SK-N-SH (cell line): ENCODE measurements at regions not wholly inside any gene's neighbourhood (a gene's known extent, or its start where the extent isn't known, plus 50 kb on each side); places are given as distances from the start of the nearest gene placed in this dataset.

Experiments
- CTCF ChIA-PET: fragments of 300-600, 350-600 bp; formaldehyde crosslinking; extraction: SDS; loops from one replicate; lab custom pipeline; 2021; lab: Yijun Ruan, JAX
- POLR2A ChIA-PET: fragments of 350-600 bp; sonication (Branson Sonifier 250); formaldehyde crosslinking; extraction: SDS; loops from one replicate; lab custom pipeline; 2020; ENCODE audit warnings: antibody characterized with exemption, inconsistent platforms; lab: Yijun Ruan, JAX
- DNase-seq: peaks from one replicate; pipeline ENCODE4 v3.0.0; 2012
- H2AFZ ChIP-seq: fragments of 200-600 bp; sonication (generic); 2 replicates; pipeline ENCODE4 v1.8.1; 2016; ENCODE audit warnings: antibody characterized with exemption, mild to moderate bottlenecking, low read depth
- H3F3A ChIP-seq: fragments of 200-600 bp; sonication (generic); replicated peaks from 2 replicates; pipeline ENCODE3; 2016; ENCODE audit warnings: antibody characterized with exemption, mild to moderate bottlenecking; ENCODE audit not compliant: insufficient read depth
- H3K27ac ChIP-seq, 2 experiments: fragments of 200-500 bp in 1 of 2; fragments of 200-600 bp in 1 of 2; sonication (Bioruptor generic) in 1 of 2; sonication (generic), shearing (Covaris generic) in 1 of 2; 2 replicates each; pipeline versions ENCODE4 v1.5.1 to v1.6.1; 2014 to 2016; ENCODE audit warnings: low read depth in 2 of 2, inconsistent platforms in 1 of 2, low read length in 1 of 2, mild to moderate bottlenecking in 1 of 2, mixed read lengths in 1 of 2
- H3K27me3 ChIP-seq: fragments of 200-600 bp; sonication (generic), shearing (Covaris generic); 2 replicates; pipeline ENCODE4 v1.6.1; 2016; ENCODE audit warnings: mixed run types; ENCODE audit not compliant: insufficient read depth
- H3K36me3 ChIP-seq, 2 experiments: fragments of 200-500 bp in 1 of 2; fragments of 200-600 bp in 1 of 2; sonication (Bioruptor generic) in 1 of 2; sonication (generic) in 1 of 2; replicated peaks in 1 of 2; 2 replicates each; pipeline versions ENCODE3 to v1.5.1; 2014 to 2016; ENCODE audit warnings: low read length in 1 of 2, mild to moderate bottlenecking in 1 of 2; ENCODE audit not compliant: insufficient read depth in 2 of 2, control insufficient read depth in 1 of 2
- H3K4me1 ChIP-seq, 2 experiments: fragments of 200-500 bp in 1 of 2; fragments of 200-600 bp in 1 of 2; sonication (Bioruptor generic) in 1 of 2; sonication (generic), shearing (Covaris generic) in 1 of 2; 2 replicates each; pipeline versions ENCODE4 v1.5.1 to v1.6.1; 2014 to 2016; ENCODE audit warnings: low read depth in 1 of 2, low read length in 1 of 2, mixed run types in 1 of 2; ENCODE audit not compliant: insufficient read depth in 2 of 2, control insufficient read depth in 1 of 2
- H3K4me2 ChIP-seq: fragments of 200-600 bp; sonication (generic), shearing (Covaris generic); 2 replicates; pipeline ENCODE4 v1.6.1; 2017; ENCODE audit warnings: mixed run types
- H3K4me3 ChIP-seq, 2 experiments: fragments of 200-500 bp in 1 of 2; fragments of 200-600 bp in 1 of 2; sonication (Bioruptor generic) in 1 of 2; sonication (generic), shearing (Covaris generic) in 1 of 2; 2 replicates each; pipeline versions ENCODE4 v1.5.1 to v1.8.1; 2014 to 2016; ENCODE audit warnings: low read depth in 2 of 2, inconsistent platforms in 1 of 2, low read length in 1 of 2, mild to moderate bottlenecking in 1 of 2, mixed read lengths in 1 of 2, moderate library complexity in 1 of 2
- H3K79me2 ChIP-seq: fragments of 200-600 bp; sonication (generic); 2 replicates; pipeline ENCODE4 v1.8.1; 2017; ENCODE audit warnings: mild to moderate bottlenecking; ENCODE audit not compliant: insufficient read depth
- H3K9ac ChIP-seq: fragments of 200-600 bp; sonication (generic); 2 replicates; pipeline ENCODE4 v1.6.1; 2017; ENCODE audit warnings: mixed run types
- H3K9me2 ChIP-seq: fragments of 200-600 bp; sonication (generic); 2 replicates; pipeline ENCODE4 v1.6.1; 2017; ENCODE audit warnings: mixed run types
- H3K9me3 ChIP-seq: fragments of 200-600 bp; sonication (generic); 2 replicates; pipeline ENCODE4 v1.6.1; 2017; ENCODE audit warnings: mixed run types, mild to moderate bottlenecking, moderate library complexity
- H4K20me1 ChIP-seq: fragments of 200-600 bp; sonication (generic); 2 replicates; pipeline ENCODE4 v1.6.1; 2017; ENCODE audit warnings: mild to moderate bottlenecking, mixed run types; ENCODE audit not compliant: insufficient read depth
- CTCF ChIP-seq: fragments of 200-600 bp; sonication (generic); IDR thresholded peaks from 2 replicates; pipeline ENCODE4 v1.6.1; 2017; ENCODE audit warnings: antibody characterized with exemption, mild to moderate bottlenecking, moderate library complexity
- ELF1 ChIP-seq: IDR thresholded peaks from 2 replicates; pipeline ENCODE4 v1.4.0; 2012
- EZH2phosphoT487 ChIP-seq: fragments of 200-600 bp; sonication (generic); IDR thresholded peaks from 2 replicates; pipeline ENCODE4 v1.6.1; 2017; ENCODE audit warnings: low read depth, mixed run types, mild to moderate bottlenecking, antibody characterized with exemption, moderate library complexity, borderline replicate concordance
- FOSL2 ChIP-seq: IDR thresholded peaks from 2 replicates; pipeline ENCODE4 v1.4.0; 2012; ENCODE audit warnings: low read depth, mild to moderate bottlenecking, moderate library complexity, borderline replicate concordance
- GABPA ChIP-seq: IDR thresholded peaks from 2 replicates; pipeline ENCODE4 v1.4.0; 2012; ENCODE audit warnings: low read depth, mild to moderate bottlenecking
- GATA2 ChIP-seq: sonication (generic); formaldehyde crosslinking; IDR thresholded peaks from 2 replicates; pipeline ENCODE4 v1.5.0; 2020; ENCODE audit warnings: mild to moderate bottlenecking, missing genetic modification reagents
- JUND ChIP-seq: IDR thresholded peaks from 2 replicates; pipeline ENCODE4 v1.4.0; 2012
- MEF2A ChIP-seq: IDR thresholded peaks from 2 replicates; pipeline ENCODE4 v1.4.0; 2012; ENCODE audit warnings: low read depth, borderline replicate concordance
- NFIC ChIP-seq: IDR thresholded peaks from 2 replicates; pipeline ENCODE4 v1.4.0; 2012; ENCODE audit warnings: borderline replicate concordance
- NRF1 ChIP-seq: IDR thresholded peaks from 2 replicates; pipeline ENCODE4 v1.6.1; 2012; ENCODE audit warnings: low read depth, mild to moderate bottlenecking, low read length
- PBX3 ChIP-seq: IDR thresholded peaks from 2 replicates; pipeline ENCODE4; 2012
- RAD21 ChIP-seq: IDR thresholded peaks from 2 replicates; pipeline ENCODE4 v1.6.1; 2012; ENCODE audit warnings: mild to moderate bottlenecking, low read length
- RCOR1 ChIP-seq: fragments of 150-350 bp; IDR thresholded peaks from 2 replicates; pipeline ENCODE4 v1.6.1; 2017; ENCODE audit warnings: antibody characterized with exemption, low read length
- RXRA ChIP-seq: IDR thresholded peaks from 2 replicates; pipeline ENCODE4 v1.4.0; 2012; ENCODE audit warnings: low read depth, mild to moderate bottlenecking, borderline replicate concordance
- SIN3A ChIP-seq: IDR thresholded peaks from 2 replicates; pipeline ENCODE4 v1.6.1; 2012; ENCODE audit warnings: low read depth, mild to moderate bottlenecking, low read length, moderate library complexity, borderline replicate concordance
- TCF12 ChIP-seq: IDR thresholded peaks from 2 replicates; pipeline ENCODE4 v1.4.0; 2012
- TEAD4 ChIP-seq: IDR thresholded peaks from 2 replicates; pipeline ENCODE4 v1.4.0; 2012; ENCODE audit warnings: mild to moderate bottlenecking, borderline replicate concordance; ENCODE audit not compliant: insufficient read depth
- YY1 ChIP-seq: IDR thresholded peaks from 2 replicates; pipeline ENCODE4 v1.4.0; 2012; ENCODE audit warnings: low read depth, mild to moderate bottlenecking
- WGBS: methylation state at CpG from one replicate; pipeline ENCODE4 v1.1.6; 2017; ENCODE audit warnings: low lambda C conversion rate; 5-methylcytosine and 5-hydroxymethylcytosine counted together
- TF ChIP-seq, protein P1 (sequence below): fragments of 150-350 bp; IDR thresholded peaks from 2 replicates; pipeline ENCODE4 v1.6.1; 2017; ENCODE audit warnings: antibody characterized with exemption, low read length, low read depth, borderline replicate concordance
- TF ChIP-seq, protein P2 (sequence below): IDR thresholded peaks from 2 replicates; pipeline ENCODE4 v1.4.0; 2012; ENCODE audit warnings: low read depth, borderline replicate concordance

GRCh38 chr2:59566739-59567138 is 986.7 kb downstream of the BCL11A start (continued):
- no peak for TF ChIP-seq RAD21

DNA sequence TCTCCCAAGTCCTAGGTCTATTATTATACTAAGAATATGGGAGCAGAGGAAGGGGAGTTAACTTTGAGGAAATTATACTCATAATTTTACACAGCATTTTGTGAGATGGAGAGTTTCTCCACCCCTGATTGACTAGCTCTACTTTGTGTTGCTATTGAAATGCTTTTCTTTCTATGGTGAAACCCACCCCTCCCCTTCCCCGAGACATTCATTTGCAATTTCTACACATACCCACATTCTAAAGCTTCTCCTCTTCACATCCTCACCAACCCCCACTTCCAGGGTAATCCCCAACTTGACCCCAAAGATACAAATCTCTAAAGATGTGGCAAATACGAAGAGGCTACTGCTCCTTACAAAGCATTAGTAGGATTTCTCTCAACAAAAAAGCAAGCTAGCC is 992.2 kb downstream of the BCL11A start:
- POLR2A ChIA-PET, result no interaction called here
- TF ChIP-seq, protein P1, sequence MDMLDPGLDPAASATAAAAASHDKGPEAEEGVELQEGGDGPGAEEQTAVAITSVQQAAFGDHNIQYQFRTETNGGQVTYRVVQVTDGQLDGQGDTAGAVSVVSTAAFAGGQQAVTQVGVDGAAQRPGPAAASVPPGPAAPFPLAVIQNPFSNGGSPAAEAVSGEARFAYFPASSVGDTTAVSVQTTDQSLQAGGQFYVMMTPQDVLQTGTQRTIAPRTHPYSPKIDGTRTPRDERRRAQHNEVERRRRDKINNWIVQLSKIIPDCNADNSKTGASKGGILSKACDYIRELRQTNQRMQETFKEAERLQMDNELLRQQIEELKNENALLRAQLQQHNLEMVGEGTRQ, result no peak
- TF ChIP-seq EZH2phosphoT487, result no peak
- no peak for TF ChIP-seq NRF1
- no peak for TF ChIP-seq ELF1
- TF ChIP-seq TCF12, result no peak
- TF ChIP-seq FOSL2, result no peak
- no peak for TF ChIP-seq RXRA
- TF ChIP-seq, protein P2, sequence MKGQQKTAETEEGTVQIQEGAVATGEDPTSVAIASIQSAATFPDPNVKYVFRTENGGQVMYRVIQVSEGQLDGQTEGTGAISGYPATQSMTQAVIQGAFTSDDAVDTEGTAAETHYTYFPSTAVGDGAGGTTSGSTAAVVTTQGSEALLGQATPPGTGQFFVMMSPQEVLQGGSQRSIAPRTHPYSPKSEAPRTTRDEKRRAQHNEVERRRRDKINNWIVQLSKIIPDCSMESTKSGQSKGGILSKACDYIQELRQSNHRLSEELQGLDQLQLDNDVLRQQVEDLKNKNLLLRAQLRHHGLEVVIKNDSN, result no peak
- no peak for TF ChIP-seq PBX3
- TF ChIP-seq GATA2 (CRISPR knock-in tag), result no peak
- TF ChIP-seq MEF2A, result no peak
- no peak for TF ChIP-seq RCOR1
- TF ChIP-seq GABPA, result no peak
- no peak for TF ChIP-seq JUND
- TF ChIP-seq TEAD4, result no peak
- no peak for TF ChIP-seq SIN3A
- no peak for TF ChIP-seq CTCF
- no peak for TF ChIP-seq NFIC
- TF ChIP-seq YY1, result no peak
- Histone ChIP-seq H3K4me2 (no peak overlapping the region), H4K20me1 (no peaks in the 10 kb centered on the region), H3K36me3 (no peaks in the 10 kb centered on the region), H3K4me3 (no peak overlapping the region), H3K4me1 (no peaks in the 10 kb centered on the region), H3K79me2 (no peaks in the 10 kb centered on the region), H2AFZ (no peak overlapping the region), H3K27me3 (no peaks in the 10 kb centered on the region), H3K27ac (no peak overlapping the region), H3F3A (no peaks in the 10 kb centered on the region), H3K9me2 (no peaks in the 10 kb centered on the region), H3K9ac (no peak overlapping the region), H3K9me3 (no peaks in the 10 kb centered on the region)
- 3% methylated on average over 2 of the region's 2 CpGs for WGBS
- DNase-seq, result no peak
- CTCF ChIA-PET, result interaction anchor here (1.3 kb wide), 1 partner anchor 24 kb away, joined by 3 read pairs; no protein-coding TSS in a partner anchor
